Adrenal gland (tissue), 5 donors: ENCODE measurements at regions not wholly inside any gene's neighbourhood (a gene's known extent, or its start where the extent isn't known, plus 50 kb on each side); places are given as distances from the start of the nearest gene placed in this dataset.

Experiments
- POLR2A ChIP-seq, 2 donors: fragments of 450-650 bp; IDR thresholded peaks; one replicate each; pipeline ENCODE4 v1.6.1; 2017; ENCODE audit warnings: antibody characterized with exemption in 2 of 2, mild to moderate bottlenecking in 2 of 2, moderate library complexity in 1 of 2
- TF ChIP-seq, protein P1 (sequence below), 6 experiments: fragments of 450-650 bp in 4 of 6; fragments of 200-600 bp in 2 of 6; sonication (generic) in 1 of 6; IDR thresholded peaks; 1 replicate in 5 of 6; 2 replicates in 1 of 6; pipeline versions ENCODE4 v1.5.1 to v1.8.0; 2016 to 2021; ENCODE audit warnings: antibody characterized with exemption in 6 of 6, mild to moderate bottlenecking in 2 of 6, moderate library complexity in 1 of 6
- donor health status: DM: no; HTN: no; CAD: no.

DNA sequence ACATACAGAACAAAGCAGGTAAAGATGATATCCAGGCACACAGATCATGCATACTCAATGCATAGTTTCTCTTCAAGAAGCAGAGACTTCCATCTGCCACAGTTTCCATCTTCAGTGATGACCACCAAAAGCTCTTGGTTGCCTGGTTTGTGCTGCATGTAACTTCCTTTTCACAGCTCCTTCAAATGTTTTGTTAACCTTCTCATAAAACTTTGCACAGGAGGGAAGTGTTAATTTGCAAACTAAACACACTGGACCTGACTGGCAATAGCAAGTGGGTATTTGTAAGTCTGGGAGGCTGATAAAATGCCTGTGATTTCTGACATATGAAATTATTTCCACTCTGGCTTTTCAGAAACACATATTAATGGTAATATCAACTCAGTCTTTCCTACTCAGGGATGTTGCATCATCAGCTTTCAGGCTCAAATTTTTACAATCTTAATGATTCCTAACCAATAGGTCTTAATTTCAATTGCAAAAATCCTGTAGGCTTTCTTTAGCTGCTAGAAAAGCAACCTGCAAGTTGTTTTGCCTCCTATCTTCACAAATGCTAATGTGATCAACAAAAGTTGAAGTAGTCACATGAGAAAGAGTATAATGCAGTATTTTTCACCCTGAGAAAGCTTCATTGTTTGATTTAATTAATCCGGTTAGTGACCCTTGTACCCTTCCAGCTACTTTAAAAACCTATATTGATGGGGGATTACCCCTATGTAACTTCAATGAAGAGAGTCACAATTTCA, 575.6 kb downstream of the DIAPH3 start:
- TF ChIP-seq, protein P1, sequence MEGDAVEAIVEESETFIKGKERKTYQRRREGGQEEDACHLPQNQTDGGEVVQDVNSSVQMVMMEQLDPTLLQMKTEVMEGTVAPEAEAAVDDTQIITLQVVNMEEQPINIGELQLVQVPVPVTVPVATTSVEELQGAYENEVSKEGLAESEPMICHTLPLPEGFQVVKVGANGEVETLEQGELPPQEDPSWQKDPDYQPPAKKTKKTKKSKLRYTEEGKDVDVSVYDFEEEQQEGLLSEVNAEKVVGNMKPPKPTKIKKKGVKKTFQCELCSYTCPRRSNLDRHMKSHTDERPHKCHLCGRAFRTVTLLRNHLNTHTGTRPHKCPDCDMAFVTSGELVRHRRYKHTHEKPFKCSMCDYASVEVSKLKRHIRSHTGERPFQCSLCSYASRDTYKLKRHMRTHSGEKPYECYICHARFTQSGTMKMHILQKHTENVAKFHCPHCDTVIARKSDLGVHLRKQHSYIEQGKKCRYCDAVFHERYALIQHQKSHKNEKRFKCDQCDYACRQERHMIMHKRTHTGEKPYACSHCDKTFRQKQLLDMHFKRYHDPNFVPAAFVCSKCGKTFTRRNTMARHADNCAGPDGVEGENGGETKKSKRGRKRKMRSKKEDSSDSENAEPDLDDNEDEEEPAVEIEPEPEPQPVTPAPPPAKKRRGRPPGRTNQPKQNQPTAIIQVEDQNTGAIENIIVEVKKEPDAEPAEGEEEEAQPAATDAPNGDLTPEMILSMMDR (IDR thresholded peaks at IDR 0.05), result no peak
- TF ChIP-seq POLR2A (IDR thresholded peaks at IDR 0.05), result no peak
